H9 (cell line): ENCODE measurements at regions not wholly inside any gene's neighbourhood (a gene's known extent, or its start where the extent isn't known, plus 50 kb on each side); places are given as distances from the start of the nearest gene placed in this dataset.

ENCODE experiments used
- DNase-seq: peaks from one replicate; pipeline ENCODE4 v3.0.0-alpha.2; 2017
- H2AFZ ChIP-seq: one replicate; pipeline ENCODE4 v1.6.1; 2013; ENCODE audit warnings: mild to moderate bottlenecking, low read length, control low read depth, moderate library complexity
- H2AK5ac ChIP-seq: 2 replicates; pipeline ENCODE4 v1.6.1; 2013; ENCODE audit warnings: low read length, control low read depth, mixed read lengths; ENCODE audit not compliant: insufficient read length
- H2BK120ac ChIP-seq: one replicate; pipeline ENCODE4 v1.6.1; 2013; ENCODE audit warnings: low read depth, mild to moderate bottlenecking, low read length, control low read depth, inconsistent platforms; ENCODE audit not compliant: poor library complexity, severe bottlenecking
- H2BK12ac ChIP-seq: 2 replicates; pipeline ENCODE4 v1.6.1; 2013; ENCODE audit warnings: low read length, control low read depth, mixed read lengths, low read depth; ENCODE audit not compliant: insufficient read length
- H2BK15ac ChIP-seq: 2 replicates; pipeline ENCODE4 v1.6.1; 2013; ENCODE audit warnings: low read depth, low read length, control low read depth
- H2BK20ac ChIP-seq: one replicate; pipeline ENCODE4 v1.6.1; 2013; ENCODE audit warnings: low read depth, mild to moderate bottlenecking, low read length, control low read depth, inconsistent platforms; ENCODE audit not compliant: poor library complexity, severe bottlenecking
- H2BK5ac ChIP-seq: 2 replicates; pipeline ENCODE4 v1.6.1; 2013; ENCODE audit warnings: low read length, control low read depth, mixed read lengths; ENCODE audit not compliant: insufficient read length
- H3K14ac ChIP-seq: 2 replicates; pipeline ENCODE4 v1.6.1; 2013; ENCODE audit warnings: low read length, control low read depth; ENCODE audit not compliant: insufficient read depth
- H3K18ac ChIP-seq: 2 replicates; pipeline ENCODE4 v1.6.1; 2013; ENCODE audit warnings: low read depth, mild to moderate bottlenecking, mixed read lengths, low read length, control low read depth; ENCODE audit not compliant: insufficient read length
- H3K23ac ChIP-seq: 2 replicates; pipeline ENCODE4 v1.6.1; 2013; ENCODE audit warnings: low read length, control low read depth, mixed read lengths, low read depth; ENCODE audit not compliant: insufficient read length
- H3K23me2 ChIP-seq: 2 replicates; pipeline ENCODE4 v1.6.1; 2013; ENCODE audit warnings: low read depth, mild to moderate bottlenecking, mixed read lengths, low read length, control low read depth; ENCODE audit not compliant: insufficient read length, poor library complexity, severe bottlenecking
- H3K27ac ChIP-seq: 2 replicates; pipeline ENCODE4 v1.5.1; 2013; ENCODE audit warnings: low read length, control low read depth, mixed read lengths, low read depth; ENCODE audit not compliant: insufficient read length
- H3K27me3 ChIP-seq: 2 replicates; pipeline ENCODE4 v1.6.1; 2013; ENCODE audit warnings: low read length, control low read depth, inconsistent platforms; ENCODE audit not compliant: insufficient read depth
- H3K4ac ChIP-seq: 2 replicates; pipeline ENCODE4 v1.6.1; 2013; ENCODE audit warnings: low read depth, mild to moderate bottlenecking, control low read depth, inconsistent platforms, low read length, moderate library complexity
- H3K4me1 ChIP-seq: 2 replicates; pipeline ENCODE4 v1.6.1; 2013; ENCODE audit warnings: low read length, control low read depth, inconsistent platforms; ENCODE audit not compliant: insufficient read depth
- H3K4me2 ChIP-seq: 2 replicates; pipeline ENCODE4 v1.6.1; 2013; ENCODE audit warnings: low read length, control low read depth, mixed read lengths; ENCODE audit not compliant: insufficient read length, insufficient read depth
- H3K56ac ChIP-seq: 2 replicates; pipeline ENCODE4 v1.6.1; 2013; ENCODE audit warnings: low read depth, mild to moderate bottlenecking, mixed read lengths, low read length, control low read depth; ENCODE audit not compliant: insufficient read length
- H3K79me1 ChIP-seq: 2 replicates; pipeline ENCODE4 v1.6.1; 2013; ENCODE audit warnings: low read depth, mild to moderate bottlenecking, moderate library complexity, low read length, control low read depth, inconsistent platforms; ENCODE audit not compliant: insufficient read depth, poor library complexity, severe bottlenecking
- H3K79me2 ChIP-seq: 2 replicates; pipeline ENCODE4 v1.6.1; 2013; ENCODE audit warnings: low read length, control low read depth, inconsistent platforms; ENCODE audit not compliant: insufficient read depth
- H3K9ac ChIP-seq: 2 replicates; pipeline ENCODE4 v1.6.1; 2013; ENCODE audit warnings: low read length, control low read depth, mixed read lengths; ENCODE audit not compliant: insufficient read length; ENCODE audit errors: extremely low read depth
- H3K9me3 ChIP-seq: one replicate; pipeline ENCODE4 v1.6.1; 2013; ENCODE audit warnings: low read depth, low read length, inconsistent platforms; ENCODE audit not compliant: control insufficient read depth
- H3T11ph ChIP-seq: one replicate; pipeline ENCODE4 v1.6.1; 2013; ENCODE audit warnings: mild to moderate bottlenecking, low read length, control low read depth, inconsistent platforms
- H4K20me1 ChIP-seq: one replicate; pipeline ENCODE4 v1.6.1; 2013; ENCODE audit not compliant: control insufficient read depth, insufficient read length, insufficient read depth
- H4K5ac ChIP-seq: 2 replicates; pipeline ENCODE4 v1.6.1; 2013; ENCODE audit warnings: low read depth, mild to moderate bottlenecking, mixed read lengths, low read length, control low read depth; ENCODE audit not compliant: insufficient read length
- H4K8ac ChIP-seq: replicated peaks from 2 replicates; pipeline ENCODE4 v1.6.1; 2013; ENCODE audit warnings: low read length, control low read depth, mixed read lengths, low read depth; ENCODE audit not compliant: insufficient read length
- H4K91ac ChIP-seq: 2 replicates; pipeline ENCODE4 v1.6.1; 2013; ENCODE audit warnings: low read depth, mild to moderate bottlenecking, moderate library complexity, mixed read lengths, low read length, control low read depth; ENCODE audit not compliant: insufficient read length
- H3K27ac Mint-ChIP-seq, 3 experiments: 2 replicates in 2 of 3; 3 replicates in 1 of 3; pipeline ENCODE4 v1.8.0; 2020 to 2021; ENCODE audit warnings: mixed read lengths in 3 of 3, mild to moderate bottlenecking in 1 of 3, moderate library complexity in 1 of 3
- H3K27me3 Mint-ChIP-seq: 2 replicates; pipeline ENCODE4 v1.8.0; 2021; ENCODE audit warnings: low read depth, mild to moderate bottlenecking, moderate library complexity, mixed read lengths
- H3K36me3 Mint-ChIP-seq, 3 experiments: 2 replicates in 2 of 3; 3 replicates in 1 of 3; pipeline ENCODE4 v1.8.0; 2020 to 2021; ENCODE audit warnings: low read depth in 3 of 3, mixed read lengths in 3 of 3; ENCODE audit not compliant: insufficient read depth in 1 of 3
- H3K4me1 Mint-ChIP-seq, 2 experiments: 2 replicates each; pipeline ENCODE4 v1.8.0; 2020; ENCODE audit warnings: mixed read lengths in 2 of 2
- H3K4me3 Mint-ChIP-seq, 2 experiments: 2 replicates in 1 of 2; 3 replicates in 1 of 2; pipeline ENCODE4 v1.8.0; 2020 to 2021; ENCODE audit warnings: mild to moderate bottlenecking in 2 of 2, mixed read lengths in 2 of 2, moderate library complexity in 1 of 2
- H3K9me3 Mint-ChIP-seq, 2 experiments: 2 replicates in 1 of 2; 3 replicates in 1 of 2; pipeline ENCODE4 v1.8.0; 2020; ENCODE audit warnings: mild to moderate bottlenecking in 2 of 2, mixed read lengths in 2 of 2, moderate library complexity in 1 of 2
- CTCF ChIP-seq: fragments of 200-600 bp; sonication (generic); conservative IDR thresholded peaks from 3 replicates; pipeline ENCODE4 v1.8.0; 2021; ENCODE audit warnings: antibody characterized with exemption, mild to moderate bottlenecking
- WGBS: extraction: QIAGEN DNeasy Blood & Tissue Kit; methylation state at CpG from one replicate; pipeline ENCODE4 v1.1.7; 2013; ENCODE audit warnings: missing lambda C conversion rate, low lambda C conversion rate, mixed read lengths; ENCODE audit not compliant: insufficient read length; ENCODE audit errors: extremely low coverage; 5-methylcytosine and 5-hydroxymethylcytosine counted together

- no peak overlapping the region for H3T11ph ChIP-seq
- H2BK120ac ChIP-seq = no peak overlapping the region
- no peaks in the 10 kb centered on the region for H3K27me3 ChIP-seq
- no CpG with 5 or more reads among the region's 9 CpGs for WGBS
- H3K4me1 Mint-ChIP-seq = peaks cover 12 to 14% of the 10 kb centered on the region in 2 experiments
- no peaks in the 10 kb centered on the region for H4K20me1 ChIP-seq
- H3K14ac ChIP-seq = no peak overlapping the region
- H3K79me2 ChIP-seq = no peaks in the 10 kb centered on the region
- H2BK12ac ChIP-seq = no peak overlapping the region
- no peaks in the 10 kb centered on the region for H3K27me3 Mint-ChIP-seq
- H2BK5ac ChIP-seq = no peak overlapping the region
- no peak overlapping the region for H2BK20ac ChIP-seq
- H4K8ac ChIP-seq = no peak overlapping the region
- H3K36me3 Mint-ChIP-seq = no peaks in the 10 kb centered on the region
- no peak overlapping the region for H2BK15ac ChIP-seq
- H3K9ac ChIP-seq = no peak overlapping the region
- H3K23me2 ChIP-seq = no peaks in the 10 kb centered on the region
- H3K23ac ChIP-seq = no peak overlapping the region
- no peak overlapping the region for H3K56ac ChIP-seq
- no peak overlapping the region for H4K5ac ChIP-seq
- H3K4me3 Mint-ChIP-seq = no peak overlapping the region; a peak in 1 of 5 replicates
- no peak overlapping the region for H2AFZ ChIP-seq
- no peak overlapping the region for H3K4ac ChIP-seq
- no peak overlapping the region for H4K91ac ChIP-seq
- no peak overlapping the region for H3K18ac ChIP-seq
- no peak for DNase-seq
- no peak overlapping the region; a peak in 1 of 7 replicates for H3K27ac Mint-ChIP-seq
- no peaks in the 10 kb centered on the region for H3K79me1 ChIP-seq
- no peaks in the 10 kb centered on the region for H3K9me3 ChIP-seq
- H3K4me2 ChIP-seq = no peak overlapping the region
- no peaks in the 10 kb centered on the region for H3K9me3 Mint-ChIP-seq
- H2AK5ac ChIP-seq = no peak overlapping the region
- TF ChIP-seq CTCF = no peak
- no peaks in the 10 kb centered on the region for H3K4me1 ChIP-seq
- no peak overlapping the region for H3K27ac ChIP-seq
Observed at GRCh38 chr20:50259705-50260478, 69.3 kb downstream of the CEBPB start.
